K562 (cell line): ENCODE measurements at regions not wholly inside any gene's neighbourhood (a gene's known extent, or its start where the extent isn't known, plus 50 kb on each side); places are given as distances from the start of the nearest gene placed in this dataset.

Experiments used
- ELF1 ChIP-seq: fragments of 200-800 bp; sonication (Bioruptor generic); IDR thresholded peaks from 2 replicates; pipeline ENCODE4 v1.6.1; 2016; ENCODE audit warnings: missing genetic modification characterization, missing compliant biosample characterization
- MAFF ChIP-seq: IDR thresholded peaks from 2 replicates; pipeline ENCODE4 v1.6.1; 2012; ENCODE audit warnings: low read length, improper control_type of control experiment
- ZNF766 ChIP-seq: fragments of 200-800 bp; sonication (Bioruptor generic); conservative IDR thresholded peaks from 2 replicates; pipeline ENCODE4 v1.6.1; 2016; ENCODE audit warnings: missing genetic modification characterization, missing compliant biosample characterization
- TF ChIP-seq, protein P1 (sequence below): fragments of 450-650 bp; IDR thresholded peaks from 2 replicates; pipeline ENCODE4 v1.6.1; 2016; ENCODE audit warnings: mild to moderate bottlenecking, moderate library complexity

DNA sequence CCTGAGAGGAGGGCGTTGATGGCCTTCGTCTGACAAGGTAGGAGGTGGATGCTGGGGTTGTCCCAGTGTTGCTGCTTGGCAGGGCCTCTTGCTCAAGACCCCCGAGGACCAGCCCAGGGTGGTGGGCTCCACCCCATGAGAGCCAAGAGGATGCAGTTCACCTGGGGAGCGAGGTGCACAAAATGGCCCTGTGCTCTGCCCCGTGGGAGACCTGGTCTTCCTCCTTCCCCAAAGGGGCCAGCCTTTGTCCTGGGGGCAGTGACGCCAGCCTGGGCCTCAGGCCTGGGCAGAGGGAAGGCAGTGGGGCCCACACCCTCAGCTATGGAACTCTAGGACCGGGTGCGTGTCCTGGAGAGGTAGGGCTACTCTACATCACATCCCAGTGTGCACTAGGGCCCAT is 1233.3 kb downstream of the TBC1D22A start (continued):
- TF ChIP-seq, protein P1, sequence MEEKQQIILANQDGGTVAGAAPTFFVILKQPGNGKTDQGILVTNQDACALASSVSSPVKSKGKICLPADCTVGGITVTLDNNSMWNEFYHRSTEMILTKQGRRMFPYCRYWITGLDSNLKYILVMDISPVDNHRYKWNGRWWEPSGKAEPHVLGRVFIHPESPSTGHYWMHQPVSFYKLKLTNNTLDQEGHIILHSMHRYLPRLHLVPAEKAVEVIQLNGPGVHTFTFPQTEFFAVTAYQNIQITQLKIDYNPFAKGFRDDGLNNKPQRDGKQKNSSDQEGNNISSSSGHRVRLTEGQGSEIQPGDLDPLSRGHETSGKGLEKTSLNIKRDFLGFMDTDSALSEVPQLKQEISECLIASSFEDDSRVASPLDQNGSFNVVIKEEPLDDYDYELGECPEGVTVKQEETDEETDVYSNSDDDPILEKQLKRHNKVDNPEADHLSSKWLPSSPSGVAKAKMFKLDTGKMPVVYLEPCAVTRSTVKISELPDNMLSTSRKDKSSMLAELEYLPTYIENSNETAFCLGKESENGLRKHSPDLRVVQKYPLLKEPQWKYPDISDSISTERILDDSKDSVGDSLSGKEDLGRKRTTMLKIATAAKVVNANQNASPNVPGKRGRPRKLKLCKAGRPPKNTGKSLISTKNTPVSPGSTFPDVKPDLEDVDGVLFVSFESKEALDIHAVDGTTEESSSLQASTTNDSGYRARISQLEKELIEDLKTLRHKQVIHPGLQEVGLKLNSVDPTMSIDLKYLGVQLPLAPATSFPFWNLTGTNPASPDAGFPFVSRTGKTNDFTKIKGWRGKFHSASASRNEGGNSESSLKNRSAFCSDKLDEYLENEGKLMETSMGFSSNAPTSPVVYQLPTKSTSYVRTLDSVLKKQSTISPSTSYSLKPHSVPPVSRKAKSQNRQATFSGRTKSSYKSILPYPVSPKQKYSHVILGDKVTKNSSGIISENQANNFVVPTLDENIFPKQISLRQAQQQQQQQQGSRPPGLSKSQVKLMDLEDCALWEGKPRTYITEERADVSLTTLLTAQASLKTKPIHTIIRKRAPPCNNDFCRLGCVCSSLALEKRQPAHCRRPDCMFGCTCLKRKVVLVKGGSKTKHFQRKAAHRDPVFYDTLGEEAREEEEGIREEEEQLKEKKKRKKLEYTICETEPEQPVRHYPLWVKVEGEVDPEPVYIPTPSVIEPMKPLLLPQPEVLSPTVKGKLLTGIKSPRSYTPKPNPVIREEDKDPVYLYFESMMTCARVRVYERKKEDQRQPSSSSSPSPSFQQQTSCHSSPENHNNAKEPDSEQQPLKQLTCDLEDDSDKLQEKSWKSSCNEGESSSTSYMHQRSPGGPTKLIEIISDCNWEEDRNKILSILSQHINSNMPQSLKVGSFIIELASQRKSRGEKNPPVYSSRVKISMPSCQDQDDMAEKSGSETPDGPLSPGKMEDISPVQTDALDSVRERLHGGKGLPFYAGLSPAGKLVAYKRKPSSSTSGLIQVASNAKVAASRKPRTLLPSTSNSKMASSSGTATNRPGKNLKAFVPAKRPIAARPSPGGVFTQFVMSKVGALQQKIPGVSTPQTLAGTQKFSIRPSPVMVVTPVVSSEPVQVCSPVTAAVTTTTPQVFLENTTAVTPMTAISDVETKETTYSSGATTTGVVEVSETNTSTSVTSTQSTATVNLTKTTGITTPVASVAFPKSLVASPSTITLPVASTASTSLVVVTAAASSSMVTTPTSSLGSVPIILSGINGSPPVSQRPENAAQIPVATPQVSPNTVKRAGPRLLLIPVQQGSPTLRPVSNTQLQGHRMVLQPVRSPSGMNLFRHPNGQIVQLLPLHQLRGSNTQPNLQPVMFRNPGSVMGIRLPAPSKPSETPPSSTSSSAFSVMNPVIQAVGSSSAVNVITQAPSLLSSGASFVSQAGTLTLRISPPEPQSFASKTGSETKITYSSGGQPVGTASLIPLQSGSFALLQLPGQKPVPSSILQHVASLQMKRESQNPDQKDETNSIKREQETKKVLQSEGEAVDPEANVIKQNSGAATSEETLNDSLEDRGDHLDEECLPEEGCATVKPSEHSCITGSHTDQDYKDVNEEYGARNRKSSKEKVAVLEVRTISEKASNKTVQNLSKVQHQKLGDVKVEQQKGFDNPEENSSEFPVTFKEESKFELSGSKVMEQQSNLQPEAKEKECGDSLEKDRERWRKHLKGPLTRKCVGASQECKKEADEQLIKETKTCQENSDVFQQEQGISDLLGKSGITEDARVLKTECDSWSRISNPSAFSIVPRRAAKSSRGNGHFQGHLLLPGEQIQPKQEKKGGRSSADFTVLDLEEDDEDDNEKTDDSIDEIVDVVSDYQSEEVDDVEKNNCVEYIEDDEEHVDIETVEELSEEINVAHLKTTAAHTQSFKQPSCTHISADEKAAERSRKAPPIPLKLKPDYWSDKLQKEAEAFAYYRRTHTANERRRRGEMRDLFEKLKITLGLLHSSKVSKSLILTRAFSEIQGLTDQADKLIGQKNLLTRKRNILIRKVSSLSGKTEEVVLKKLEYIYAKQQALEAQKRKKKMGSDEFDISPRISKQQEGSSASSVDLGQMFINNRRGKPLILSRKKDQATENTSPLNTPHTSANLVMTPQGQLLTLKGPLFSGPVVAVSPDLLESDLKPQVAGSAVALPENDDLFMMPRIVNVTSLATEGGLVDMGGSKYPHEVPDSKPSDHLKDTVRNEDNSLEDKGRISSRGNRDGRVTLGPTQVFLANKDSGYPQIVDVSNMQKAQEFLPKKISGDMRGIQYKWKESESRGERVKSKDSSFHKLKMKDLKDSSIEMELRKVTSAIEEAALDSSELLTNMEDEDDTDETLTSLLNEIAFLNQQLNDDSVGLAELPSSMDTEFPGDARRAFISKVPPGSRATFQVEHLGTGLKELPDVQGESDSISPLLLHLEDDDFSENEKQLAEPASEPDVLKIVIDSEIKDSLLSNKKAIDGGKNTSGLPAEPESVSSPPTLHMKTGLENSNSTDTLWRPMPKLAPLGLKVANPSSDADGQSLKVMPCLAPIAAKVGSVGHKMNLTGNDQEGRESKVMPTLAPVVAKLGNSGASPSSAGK, result no peak
- TF ChIP-seq ELF1 (tag) (no peak), ZNF766 (CRISPR knock-in tag) (no peak), MAFF (no peak)
